CD4-positive, alpha-beta T cell treated with Interleukin-12 subunit alpha and Interleukin-12 subunit beta, for 1 hour (primary cell): ENCODE measurements at regions not wholly inside any gene's neighbourhood (a gene's known extent, or its start where the extent isn't known, plus 50 kb on each side); places are given as distances from the start of the nearest gene placed in this dataset.

Experiments
- DNase-seq: peaks from one replicate; pipeline ENCODE4 v3.0.0-alpha.2; 2020

DNA sequence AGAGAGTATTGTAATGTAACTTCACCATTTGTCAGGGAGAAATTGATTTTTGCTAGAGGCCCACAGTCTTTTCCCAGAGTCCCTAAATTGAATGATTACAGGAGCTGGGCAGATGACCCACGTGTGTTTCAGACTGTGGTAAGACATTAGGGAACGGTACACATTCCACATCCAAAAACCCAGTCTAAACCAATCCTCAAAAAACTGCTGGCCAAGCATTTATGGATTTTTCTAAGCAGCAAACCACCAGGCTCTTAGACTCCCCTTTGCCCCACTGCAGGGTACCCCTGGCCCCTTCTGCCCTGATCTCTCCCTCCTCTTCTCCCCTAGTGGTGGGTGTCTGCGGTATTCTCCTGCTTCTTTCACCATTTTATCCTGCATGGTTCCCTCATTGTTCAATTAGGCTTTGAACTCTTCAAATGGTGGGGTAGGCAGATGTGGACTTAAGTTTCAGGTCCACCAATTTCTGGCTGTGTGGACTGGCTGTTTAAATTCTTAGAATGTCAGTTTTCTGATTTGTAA lies 135.5 kb upstream of the SORCS3 start:
- no peak for DNase-seq

DNA sequence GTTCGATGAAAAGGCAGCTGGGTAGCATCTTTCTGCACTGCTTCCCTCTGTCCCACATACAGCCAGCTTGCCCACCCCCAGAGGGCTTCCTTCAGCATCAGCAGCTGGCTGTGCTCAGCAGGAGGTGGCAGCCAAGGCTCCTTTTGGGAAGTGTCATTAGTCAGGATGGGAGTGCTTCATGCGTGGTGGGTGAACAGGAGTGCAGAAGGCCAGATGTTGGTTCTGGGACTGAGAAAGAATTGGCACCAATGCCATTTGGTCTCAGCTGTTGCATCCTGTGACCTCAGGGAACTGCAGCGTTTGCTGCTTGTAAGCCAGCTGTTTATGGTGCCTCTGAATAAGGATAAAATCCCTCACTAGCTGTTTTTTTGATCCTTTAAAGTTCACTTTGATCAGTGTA lies 131.1 kb upstream of the SORCS3 start:
- DNase-seq = no peak

DNA sequence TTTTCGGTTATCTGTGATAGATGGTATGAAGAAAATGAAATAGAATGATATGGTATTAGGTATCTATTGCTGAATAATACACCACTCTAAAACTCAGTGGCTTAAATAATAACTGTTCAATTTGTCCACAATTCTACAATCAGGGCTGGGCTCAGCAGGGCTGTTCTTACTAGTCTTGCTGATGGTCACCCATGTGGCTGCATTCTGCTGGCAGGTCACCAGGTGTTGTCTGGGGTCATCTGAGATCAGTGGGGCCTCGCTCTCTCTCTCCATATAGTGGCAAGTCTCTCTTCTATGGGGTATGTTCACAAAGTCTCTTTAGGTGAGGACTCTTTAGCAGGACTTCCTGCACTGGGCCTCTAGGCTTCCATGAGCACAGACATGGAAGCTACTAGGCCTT lies 130.4 kb upstream of the SORCS3 start:
- DNase-seq = no peak

DNA sequence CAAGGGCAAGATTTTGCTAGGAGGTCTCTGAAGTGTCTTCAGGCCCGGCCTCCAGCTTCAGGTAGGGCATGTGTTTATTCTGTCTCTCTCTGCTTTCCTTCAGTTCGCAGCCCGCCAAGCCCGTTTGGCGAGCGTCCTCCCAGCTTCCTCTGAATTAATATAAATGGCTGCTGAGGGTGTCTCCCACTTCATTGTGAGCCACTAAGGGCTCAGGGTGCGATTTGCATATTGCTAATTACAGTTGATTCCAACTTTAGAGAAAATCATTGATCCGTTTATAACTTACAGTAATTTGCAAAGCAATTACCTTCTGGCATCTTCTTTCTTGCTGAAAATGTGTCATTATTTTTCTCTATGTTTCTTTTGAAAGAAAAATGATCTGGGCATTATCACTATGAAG lies 128.3 kb upstream of the SORCS3 start:
- DNase-seq = no peak

DNA sequence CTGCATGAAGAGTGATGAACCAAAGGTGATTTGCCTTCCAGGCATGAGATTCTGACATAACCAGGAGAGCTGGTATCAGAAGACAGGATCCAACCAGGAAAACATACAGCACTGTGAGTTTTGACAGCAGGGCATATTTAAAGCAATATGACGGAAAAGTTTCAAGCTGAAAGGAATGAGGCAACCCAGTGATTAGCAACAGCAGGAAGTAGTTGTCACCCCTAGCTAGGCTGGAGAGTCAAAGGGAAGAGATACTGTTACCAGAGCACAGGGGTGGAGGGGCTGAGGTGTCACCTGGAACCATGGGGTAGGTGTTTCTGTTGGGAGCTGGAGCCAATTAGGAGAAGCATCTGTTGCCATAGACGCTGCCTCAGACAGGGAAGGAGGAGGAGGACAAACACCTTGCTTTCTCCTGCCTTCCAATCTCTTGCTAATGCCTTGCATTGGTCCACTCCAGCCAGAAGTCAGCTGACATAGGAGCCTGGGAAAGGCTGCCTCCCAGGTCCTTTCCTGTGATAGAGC lies 125.4 kb upstream of the SORCS3 start:
- no peak for DNase-seq

DNA sequence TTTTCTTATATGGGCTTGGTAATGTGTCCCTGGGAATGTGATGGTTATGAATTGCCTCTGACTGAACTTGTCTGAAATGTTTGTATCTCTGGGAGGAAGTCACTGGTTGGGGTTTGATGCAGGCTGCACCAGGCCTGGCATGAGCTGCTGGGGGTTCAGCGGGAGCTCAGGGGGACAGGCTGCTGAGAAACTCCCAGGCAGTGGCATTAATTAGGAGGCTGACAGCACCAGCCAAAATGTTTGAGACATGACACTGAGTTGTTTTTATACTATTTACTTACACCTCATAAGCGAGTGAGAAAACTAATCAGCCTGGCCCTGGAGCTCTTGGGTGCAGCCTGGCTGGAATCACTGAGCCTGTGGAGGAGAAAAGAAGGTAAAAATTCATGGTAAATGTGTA lies 124.1 kb upstream of the SORCS3 start:
- no peak for DNase-seq

DNA sequence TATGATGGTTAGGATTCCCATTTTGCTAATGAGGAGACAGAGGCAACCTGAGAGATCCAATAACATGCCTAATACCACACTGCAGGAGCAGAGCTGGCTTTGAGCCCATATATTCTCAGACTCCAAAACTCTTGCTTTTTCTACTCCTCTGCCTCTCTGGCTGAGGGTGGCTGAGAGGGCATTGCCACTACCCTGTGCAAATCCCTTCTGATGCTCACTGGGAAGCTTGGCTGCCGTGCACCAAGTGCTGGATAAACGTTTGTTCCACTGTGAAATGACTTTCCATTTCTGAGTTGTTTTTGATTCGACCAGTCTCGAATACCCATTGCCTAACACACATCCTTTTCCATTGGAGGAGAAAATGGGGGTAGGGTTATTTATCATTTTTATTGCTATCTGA lies 123.1 kb upstream of the SORCS3 start:
- no peak for DNase-seq

DNA sequence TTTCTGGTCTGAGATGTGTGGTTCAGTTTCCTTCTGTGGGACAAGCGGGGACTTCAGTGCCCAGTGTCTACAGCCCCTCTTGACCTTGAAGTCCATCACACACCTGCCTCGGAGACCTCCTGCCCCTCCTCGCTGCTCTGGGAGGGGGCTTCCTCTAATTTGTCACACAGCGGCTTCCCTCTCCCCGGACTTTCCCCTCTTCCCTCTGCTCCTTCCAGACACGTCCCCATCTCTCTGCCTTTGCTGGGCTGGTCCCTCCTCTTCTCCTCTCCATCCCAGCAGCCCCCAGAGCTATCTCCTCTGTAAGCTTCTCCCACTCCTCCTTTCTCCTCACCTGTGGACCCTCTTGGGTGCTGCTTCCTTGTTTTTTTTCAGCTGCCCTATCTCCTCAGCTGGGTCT lies 122.2 kb upstream of the SORCS3 start:
- DNase-seq = no peak

DNA sequence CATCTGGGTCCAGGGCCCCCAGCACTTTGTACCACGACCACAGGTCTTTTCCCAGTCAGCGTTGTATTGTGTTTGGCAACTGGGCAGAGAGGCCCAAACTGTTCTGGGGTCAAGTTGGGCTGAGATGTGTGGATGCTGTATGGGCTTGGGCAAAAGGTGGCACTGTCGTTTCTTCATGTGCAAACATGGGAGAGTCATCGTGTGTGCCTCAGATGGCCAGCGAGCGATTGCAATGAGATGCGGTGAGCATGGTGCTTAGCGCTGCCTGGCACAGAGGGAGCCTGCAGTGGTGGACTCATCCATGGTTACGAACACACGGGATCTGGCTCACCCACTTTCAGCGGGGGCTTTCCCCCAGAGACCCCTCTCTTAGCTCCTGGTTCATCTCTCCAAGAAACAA lies 120.4 kb upstream of the SORCS3 start:
- DNase-seq = no peak

DNA sequence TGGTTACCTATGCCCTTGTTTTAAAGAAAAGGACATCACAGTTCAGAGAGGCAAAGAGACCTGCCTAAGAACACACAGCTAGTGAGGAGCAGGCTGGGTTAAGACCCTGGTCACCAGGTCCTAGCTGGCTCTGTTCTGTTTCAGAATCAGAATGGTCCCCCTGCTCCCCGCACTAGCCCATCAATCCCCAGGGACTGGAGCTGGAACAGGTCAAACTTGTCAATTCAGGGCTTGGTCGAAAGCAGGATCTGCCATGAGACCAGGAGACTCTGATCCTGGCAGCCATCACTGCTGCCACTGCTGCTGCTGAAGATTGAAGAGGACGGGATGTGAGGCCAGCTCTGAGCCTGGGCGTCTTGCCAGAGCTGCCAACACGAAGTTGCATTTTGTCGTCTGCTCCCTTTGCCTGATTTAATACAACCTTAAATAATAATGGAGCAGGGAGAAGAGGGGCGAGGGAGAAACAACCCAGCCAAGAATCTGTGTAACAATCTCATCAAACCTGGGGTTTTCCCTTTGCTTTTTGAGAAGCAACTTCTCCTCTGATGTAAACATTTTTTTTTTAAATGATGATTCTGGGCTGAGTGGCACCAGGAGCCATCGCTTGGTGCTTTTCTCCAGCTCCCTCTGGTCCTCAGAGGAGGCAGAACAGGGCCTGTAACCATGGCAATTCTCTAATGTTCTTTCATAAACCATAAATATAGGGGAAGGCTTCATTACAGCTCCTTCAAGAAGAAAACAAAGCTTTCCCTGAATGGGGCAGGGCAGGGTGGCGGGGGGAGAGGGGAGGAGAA lies 119.0 kb upstream of the SORCS3 start:
- DNase-seq = no peak

DNA sequence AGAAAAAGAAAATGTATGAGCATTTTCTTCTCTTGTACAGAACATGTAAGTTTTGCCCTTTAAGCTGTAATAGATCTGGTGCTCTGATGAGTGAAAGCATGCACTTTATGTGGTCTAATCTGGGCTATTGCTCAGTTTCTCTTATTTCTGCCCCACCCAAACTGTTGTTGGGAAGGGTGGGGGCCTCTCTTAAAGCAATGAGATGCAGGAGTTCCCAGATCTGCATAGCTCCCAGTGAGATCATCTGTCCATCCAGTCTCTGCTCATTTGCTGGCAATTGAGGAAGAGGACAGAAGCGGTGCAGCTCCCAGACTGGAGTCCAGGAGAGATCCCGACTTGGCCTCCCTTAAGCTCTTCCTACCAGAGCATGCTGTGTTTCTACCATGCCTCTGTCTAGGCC lies 114.9 kb upstream of the SORCS3 start:
- DNase-seq = no peak

DNA sequence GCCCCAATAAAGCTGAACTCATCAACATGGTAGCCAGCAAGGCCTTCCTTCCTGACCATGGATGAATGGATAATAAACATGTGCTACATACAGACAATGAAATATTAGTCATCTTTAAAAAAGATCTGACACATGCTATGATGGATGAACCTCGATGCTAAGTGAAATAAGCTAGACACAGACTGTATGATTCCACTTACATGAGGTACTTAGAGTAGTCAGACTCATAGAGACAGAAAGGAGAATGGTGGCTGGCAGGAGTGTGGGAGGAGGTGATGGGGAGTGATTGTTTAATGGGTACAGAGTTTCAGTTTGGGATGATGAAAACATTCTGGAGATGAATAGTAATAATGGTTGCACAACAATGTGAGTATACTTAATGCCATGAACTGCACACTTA lies 114.1 kb upstream of the SORCS3 start:
- no peak for DNase-seq

DNA sequence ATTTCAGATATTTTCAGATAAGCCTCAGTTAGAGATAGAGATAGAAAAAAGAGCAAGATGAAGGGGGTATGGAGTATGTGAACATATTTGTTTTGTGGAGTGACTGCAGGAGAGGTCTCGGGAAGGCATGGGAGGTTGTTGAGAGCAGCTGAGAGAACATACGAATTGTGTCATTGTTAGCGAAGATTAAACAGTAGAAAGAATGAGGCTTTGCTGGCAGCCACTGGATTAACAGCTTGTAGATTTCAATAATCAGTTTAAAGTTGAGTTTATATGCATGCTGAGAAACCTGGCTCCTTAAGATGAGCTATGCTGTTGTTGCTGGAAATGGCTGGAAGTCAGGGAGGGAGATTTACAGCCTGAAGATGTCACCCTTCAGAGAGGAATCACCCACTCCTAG lies 100.9 kb upstream of the SORCS3 start:
- no peak for DNase-seq

DNA sequence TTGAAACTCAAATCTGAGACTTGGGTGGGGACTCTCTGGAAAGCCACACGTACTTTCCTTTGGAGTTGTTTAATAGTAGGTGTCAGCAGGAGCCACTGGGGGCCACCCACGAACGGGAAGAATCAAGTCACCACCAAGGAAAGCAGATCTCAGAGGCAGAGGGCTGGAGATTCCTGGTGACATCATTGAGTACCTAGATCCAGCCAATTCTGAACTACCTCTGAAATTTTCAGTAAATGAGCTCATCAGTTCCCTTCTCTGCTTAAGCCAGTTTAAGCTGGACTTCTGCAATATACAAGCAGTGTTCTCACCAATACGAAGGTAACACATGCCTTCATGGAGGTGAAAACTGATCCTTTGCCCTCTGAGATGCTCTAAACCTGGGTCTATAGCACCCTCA lies 99.3 kb upstream of the SORCS3 start:
- no peak for DNase-seq

DNA sequence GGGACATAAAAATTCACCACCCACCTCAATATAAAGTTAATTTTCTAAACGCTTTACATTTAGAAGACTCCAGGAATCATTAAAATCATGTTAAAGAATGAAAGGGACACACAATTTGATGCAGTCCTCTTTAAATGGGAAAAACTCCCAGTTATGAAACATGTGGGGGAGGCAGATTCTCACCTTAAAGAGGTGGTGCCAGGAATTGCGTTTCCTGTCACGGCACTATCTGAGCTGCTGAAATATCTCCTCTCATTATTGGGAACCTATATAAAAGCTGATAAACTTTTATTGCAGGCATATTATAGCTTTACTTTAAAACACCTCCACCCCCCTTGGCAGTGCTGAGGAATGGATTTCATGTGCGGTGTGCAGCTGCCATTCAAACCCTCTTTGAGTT lies 94.8 kb upstream of the SORCS3 start:
- DNase-seq = no peak

DNA sequence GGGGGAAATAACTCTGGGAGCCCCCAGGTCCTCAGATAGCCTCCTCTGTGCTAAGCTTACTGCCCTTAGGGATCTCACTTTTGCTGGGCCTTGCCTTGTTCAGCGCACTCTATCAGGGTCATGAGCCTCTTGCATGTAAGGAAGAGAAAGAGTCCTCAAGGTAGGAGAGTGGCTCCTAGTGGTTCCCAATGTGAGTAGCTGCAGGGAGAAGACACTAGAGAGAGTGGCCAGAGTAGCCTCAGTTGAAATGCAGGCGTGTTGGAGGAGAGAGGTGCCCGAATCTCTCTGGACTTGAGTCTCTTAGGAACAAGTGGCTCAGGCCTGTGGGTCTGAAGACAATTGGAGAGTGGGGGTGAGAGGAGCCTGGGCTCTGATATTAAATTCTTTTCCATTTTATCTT lies 94.3 kb upstream of the SORCS3 start:
- DNase-seq = no peak

DNA sequence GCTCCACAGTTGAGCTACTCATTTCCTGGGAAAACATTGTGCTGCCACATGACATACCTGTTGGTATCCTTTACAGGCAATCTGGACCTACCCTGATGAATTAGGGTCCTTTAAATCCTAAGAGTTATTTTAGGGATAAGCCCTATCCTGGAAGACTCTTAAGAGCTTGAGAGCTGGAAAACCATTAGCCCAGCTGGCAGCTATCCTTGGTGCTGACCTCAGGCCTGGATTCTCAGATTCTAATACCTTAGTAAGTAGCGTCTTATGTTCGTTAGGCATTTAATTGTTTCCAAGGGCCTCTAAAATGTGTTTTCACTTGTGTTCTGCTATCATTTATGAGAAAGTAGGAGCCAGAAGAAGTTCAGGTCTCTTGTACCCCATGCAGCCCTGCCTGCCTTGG lies 93.0 kb upstream of the SORCS3 start:
- no peak for DNase-seq

DNA sequence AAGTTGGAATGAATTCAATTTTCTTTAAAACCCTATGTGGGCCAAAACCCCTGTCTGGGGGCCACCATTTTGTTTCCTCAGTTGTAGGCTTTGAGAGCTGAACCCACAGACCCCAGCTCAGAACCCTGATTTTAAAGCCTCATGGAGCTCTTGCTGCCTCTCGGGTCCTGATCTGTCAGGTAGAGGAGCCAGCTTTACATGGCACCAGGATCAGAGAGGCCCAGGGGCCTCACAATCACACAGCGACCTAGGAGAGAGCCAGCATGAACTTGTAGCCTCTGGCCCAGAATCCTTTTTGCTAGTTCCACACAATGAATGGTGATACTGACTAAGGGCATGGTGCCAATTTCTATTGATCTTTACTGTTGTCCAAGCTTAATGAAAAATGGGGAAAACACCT lies 84.3 kb upstream of the SORCS3 start:
- DNase-seq = no peak

DNA sequence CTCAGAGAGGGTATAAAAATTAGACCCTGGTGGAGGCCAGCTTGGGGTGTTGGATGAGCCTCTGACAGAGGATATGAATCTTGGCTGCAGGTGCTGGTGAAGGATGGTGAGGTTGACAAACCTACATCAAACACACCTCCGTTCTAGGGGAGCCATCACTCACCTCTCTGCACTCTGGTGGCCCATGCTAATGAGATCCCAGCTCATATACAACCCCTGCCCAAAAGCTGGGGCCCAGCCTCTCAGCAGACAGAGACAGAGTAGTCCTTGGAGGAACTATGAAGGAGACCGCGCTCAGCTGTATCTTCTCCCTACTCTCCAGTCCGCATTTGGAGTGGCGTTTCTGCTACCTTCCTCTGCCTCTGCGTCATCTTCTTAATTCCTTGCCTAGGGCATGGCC lies 83.1 kb upstream of the SORCS3 start:
- DNase-seq = no peak

DNA sequence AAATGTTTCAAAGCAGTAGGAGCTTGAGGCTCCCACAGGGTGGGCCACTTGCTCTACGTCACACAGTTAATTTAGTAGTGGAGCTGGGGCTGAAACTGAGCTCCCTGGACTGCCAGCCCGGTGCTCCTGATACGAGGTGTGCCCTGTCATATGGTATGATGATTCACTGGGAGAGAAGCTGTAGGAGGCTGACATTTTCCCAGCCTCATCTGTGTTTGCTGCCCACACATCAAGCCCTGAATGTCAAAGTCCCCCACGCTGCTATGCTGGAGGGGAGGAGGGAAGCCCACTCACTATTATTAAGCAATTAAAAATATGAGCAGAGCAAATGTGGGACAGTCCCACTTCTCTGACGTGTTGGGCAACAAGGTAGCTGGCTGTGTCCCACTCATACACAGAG lies 81.2 kb upstream of the SORCS3 start:
- DNase-seq = no peak

DNA sequence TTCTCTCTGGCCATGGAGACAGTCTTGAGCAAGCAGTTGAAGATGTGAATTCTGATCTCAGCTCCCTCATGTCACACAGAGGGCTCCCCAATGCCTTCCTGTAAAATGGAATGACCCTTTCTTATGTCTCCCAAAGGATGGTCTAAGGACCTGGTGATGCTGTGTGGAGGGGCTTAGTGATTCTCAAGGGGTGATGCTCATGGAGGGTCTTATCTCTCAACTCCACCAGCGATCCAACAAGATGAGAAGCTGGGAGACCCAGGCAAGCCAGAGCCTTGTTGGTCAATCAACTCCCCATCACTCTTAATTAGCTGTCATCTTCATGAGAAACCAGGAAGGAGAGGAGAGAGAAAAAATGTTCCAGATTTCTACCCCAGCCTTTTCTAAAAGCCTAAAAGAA lies 78.0 kb upstream of the SORCS3 start:
- DNase-seq = no peak

DNA sequence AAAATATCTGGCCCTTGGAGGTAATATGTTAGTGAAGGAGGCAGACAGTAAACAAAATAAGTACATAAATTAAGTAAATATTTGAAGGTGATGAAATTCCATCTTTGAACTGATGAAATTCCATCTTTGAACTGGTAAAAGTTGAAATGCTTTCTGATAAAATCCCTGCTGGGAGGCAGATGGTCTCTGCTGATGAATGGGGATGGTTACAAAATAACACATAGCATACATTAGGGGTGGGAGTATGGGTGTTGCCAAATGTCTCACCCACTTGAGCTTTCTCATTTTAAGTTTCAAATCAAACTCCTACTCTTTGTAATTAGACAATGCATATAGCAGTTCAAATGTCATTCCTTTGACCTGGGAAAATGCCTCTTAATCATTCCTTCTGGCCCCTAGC lies 77.5 kb upstream of the SORCS3 start:
- DNase-seq = no peak

DNA sequence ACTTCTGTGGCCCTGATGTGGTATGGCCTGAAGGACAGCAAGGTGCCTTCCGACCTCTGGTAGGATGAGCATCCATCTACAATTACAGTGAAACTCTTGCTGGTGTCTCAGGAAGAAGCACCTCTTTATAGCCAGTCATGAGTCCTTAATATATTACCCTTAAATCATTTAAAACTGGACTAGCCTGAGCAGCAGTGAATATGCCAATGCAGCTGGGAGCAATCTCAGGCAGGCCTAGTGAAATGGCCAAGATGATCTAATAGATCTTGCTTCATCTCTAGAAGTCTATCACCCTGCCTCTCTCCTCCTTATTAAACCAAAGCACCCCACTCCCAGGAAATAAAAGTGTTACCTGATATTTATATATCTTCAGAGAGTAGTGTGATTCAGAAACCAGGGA lies 66.7 kb upstream of the SORCS3 start:
- DNase-seq = no peak

DNA sequence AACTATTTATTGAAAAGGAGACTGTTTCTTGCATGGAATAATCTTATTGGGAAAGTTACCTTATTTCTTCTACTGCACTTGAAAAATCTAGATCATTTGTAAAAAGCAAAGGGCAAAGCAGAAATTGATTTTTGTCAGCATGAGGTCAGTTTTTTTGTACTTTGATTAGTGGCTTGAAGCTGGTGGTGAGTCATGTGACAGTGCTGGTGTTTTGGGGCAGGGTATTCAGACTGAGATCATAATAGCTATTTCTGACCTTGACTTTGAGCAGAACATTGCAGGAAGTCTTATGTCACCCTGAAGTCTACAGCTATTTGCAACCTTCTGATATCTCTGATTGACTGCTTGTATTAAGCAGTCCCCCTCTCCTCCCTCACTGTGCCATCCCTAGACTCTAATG lies 66.3 kb upstream of the SORCS3 start:
- no peak for DNase-seq

DNA sequence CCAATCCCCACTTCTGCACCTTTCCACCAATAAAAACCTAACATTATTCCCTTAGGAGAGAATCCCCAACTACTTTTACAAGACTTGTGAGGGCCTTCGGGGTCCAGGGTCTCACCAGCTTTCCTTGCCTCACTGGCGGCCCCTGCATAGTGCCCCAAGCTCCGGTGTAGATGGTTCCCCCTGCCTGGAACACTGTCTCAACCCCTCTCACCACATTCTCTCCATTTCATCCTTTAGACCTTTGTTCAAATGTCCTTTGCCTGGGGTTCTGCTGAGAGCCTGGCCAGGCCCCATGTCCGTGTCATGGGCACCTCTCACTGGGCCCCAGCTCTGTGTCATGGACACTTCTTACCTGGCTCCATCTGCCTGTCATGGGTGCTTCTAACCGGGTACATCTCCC lies 64.5 kb upstream of the SORCS3 start:
- no peak for DNase-seq
